ENCODE measurements at regions not wholly inside any gene's neighbourhood (a gene's known extent, or its start where the extent isn't known, plus 50 kb on each side); places are given as distances from the start of the nearest gene placed in this dataset.

- TF ChIP-seq POLR2A (IDR thresholded peaks at IDR 0.05) (no peak), CTCF (IDR thresholded peaks at IDR 0.05) (no peak), EP300 (IDR thresholded peaks at IDR 0.05) (no peak), POLR2AphosphoS5 (IDR thresholded peaks at IDR 0.05) (no peak)
These were observed 101.7 kb upstream of the GLRA2 start for GRCh38 chrX:14427614-14428013.
